Lung (tissue), 11 donors: ENCODE measurements at regions not wholly inside any gene's neighbourhood (a gene's known extent, or its start where the extent isn't known, plus 50 kb on each side); places are given as distances from the start of the nearest gene placed in this dataset.
A peak's percentile ranks its signal among the peaks of the same experiment; 100 is the strongest.

Experiments
- ATAC-seq: fragments of 200-7000 bp; cut with Tn5 transposase; one replicate; pipeline ENCODE4 v1.9.1; 2020; ENCODE audit warnings: moderate number of reproducible peaks; ENCODE audit not compliant: insufficient read depth, low FRiP score
- DNase-seq, 3 donors: peaks; one replicate each; pipeline ENCODE4 v3.0.0-alpha.2; 2013 to 2017
- H3K27ac ChIP-seq, 2 donors: one replicate each; pipeline ENCODE4 v1.5.1; 2013; ENCODE audit warnings: mild to moderate bottlenecking in 2 of 2, moderate library complexity in 2 of 2, control low read depth in 1 of 2, inconsistent platforms in 1 of 2, low read depth in 1 of 2, low read length in 1 of 2
- H3K27me3 ChIP-seq, 3 donors: one replicate each; pipeline ENCODE4 v1.5.1; 2013; ENCODE audit warnings: low read length in 2 of 3; ENCODE audit not compliant: control insufficient read depth in 3 of 3, insufficient read depth in 3 of 3
- H3K36me3 ChIP-seq, 4 donors: one replicate each; pipeline ENCODE4 v1.5.1; 2013; ENCODE audit warnings: low read length in 4 of 4, mild to moderate bottlenecking in 1 of 4, moderate library complexity in 1 of 4; ENCODE audit not compliant: control insufficient read depth in 4 of 4, insufficient read depth in 4 of 4
- H3K4me1 ChIP-seq, 5 donors: one replicate each; pipeline ENCODE4 v1.5.1; 2013; ENCODE audit warnings: low read length in 5 of 5, mild to moderate bottlenecking in 2 of 5, moderate library complexity in 1 of 5; ENCODE audit not compliant: control insufficient read depth in 5 of 5, insufficient read depth in 5 of 5
- H3K4me3 ChIP-seq: one replicate; pipeline ENCODE4 v1.5.1; 2013; ENCODE audit warnings: mild to moderate bottlenecking, control low read depth, moderate library complexity
- H3K9ac ChIP-seq, 2 donors: one replicate each; pipeline ENCODE4 v1.5.1; 2013; ENCODE audit warnings: low read length in 2 of 2, control low read depth in 1 of 2; ENCODE audit not compliant: insufficient read depth in 1 of 2
- H3K9me3 ChIP-seq, 4 donors: one replicate each; pipeline ENCODE4 v1.5.1; 2013; ENCODE audit warnings: low read length in 3 of 4, mild to moderate bottlenecking in 1 of 4, moderate library complexity in 1 of 4; ENCODE audit not compliant: control insufficient read depth in 4 of 4, insufficient read depth in 3 of 4
- CTCF ChIP-seq: IDR thresholded peaks from 2 replicates; pipeline ENCODE4 v1.5.1; 2012; ENCODE audit warnings: mild to moderate bottlenecking; ENCODE audit errors: control extremely low read depth, extremely low read depth
- WGBS, 2 donors: extraction: QIAGEN DNeasy Blood & Tissue Kit; methylation state at CpG; one replicate each; pipeline ENCODE4 v1.1.7; 2013; 5-methylcytosine and 5-hydroxymethylcytosine counted together
- donor health status: control.
- donor health status: control.
- donor health status: Bipolar disorder and iron deficiency.
- donor health status: healthy.
- donor health status: DM: yes; HTN: yes; CAD: no.

GRCh38 chr6:143600821-143601220 is 76.9 kb upstream of the PHACTR2 start:
- no peaks in the 10 kb centered on the region for H3K27me3 ChIP-seq
- DNase-seq (no peak), ATAC-seq (no peak)
- no peak overlapping the region for H3K4me3 ChIP-seq
- H3K27ac ChIP-seq = no peak overlapping the region
- TF ChIP-seq CTCF = no peak
- no peaks in the 10 kb centered on the region for H3K9me3 ChIP-seq
- H3K4me1 ChIP-seq = peaks cover 0 to 2% (median 0%) of the 10 kb centered on the region in 5 donors
- no peak overlapping the region for H3K9ac ChIP-seq
- H3K36me3 ChIP-seq = no peaks in the 10 kb centered on the region
- WGBS, 2 donors = 95 to 98% methylated on average over 2 of the region's 2 CpGs

DNA sequence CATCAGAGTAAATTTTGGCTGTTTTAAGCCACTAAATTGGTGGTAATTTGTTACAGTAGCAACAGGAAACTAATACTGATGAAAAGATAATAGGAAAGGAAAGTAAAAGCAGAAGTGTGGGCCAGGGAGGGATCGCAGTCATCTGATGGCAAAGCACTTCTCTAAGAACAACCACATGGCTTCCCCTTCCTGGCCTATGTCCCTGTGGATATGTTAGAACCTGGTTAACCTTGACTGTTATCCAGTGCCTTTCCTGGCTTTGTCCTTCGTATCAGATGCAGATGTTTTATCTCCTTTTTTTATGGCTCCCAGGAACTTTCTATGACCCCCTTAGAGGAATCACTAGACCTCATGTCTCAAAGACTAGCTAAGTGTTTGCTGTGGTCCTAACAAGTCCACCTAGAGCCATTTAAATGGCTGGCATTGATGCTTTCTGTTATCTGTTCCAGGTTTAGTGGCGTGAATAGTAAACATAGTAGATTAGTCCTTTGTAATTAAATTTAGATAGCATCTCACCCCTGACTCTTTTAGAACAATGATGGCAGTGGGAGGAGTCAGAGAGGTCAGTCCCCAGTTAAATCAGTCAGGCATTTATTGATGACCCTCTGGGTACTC is 79.2 kb upstream of the PHACTR2 start:
- no peaks in the 10 kb centered on the region for H3K27me3 ChIP-seq
- no peak overlapping the region for H3K9ac ChIP-seq
- ATAC-seq (peak; percentile 53), DNase-seq (no peak)
- no peak overlapping the region for H3K4me3 ChIP-seq
- peaks cover 0 to 5% (median 0%) of the 10 kb centered on the region in 5 donors for H3K4me1 ChIP-seq
- H3K27ac ChIP-seq = no peak overlapping the region
- no peaks in the 10 kb centered on the region for H3K36me3 ChIP-seq
- 40 to 55% methylated on average over 3 of the region's 3 CpGs for WGBS, 2 donors
- TF ChIP-seq CTCF = no peak
- no peaks in the 10 kb centered on the region for H3K9me3 ChIP-seq

DNA sequence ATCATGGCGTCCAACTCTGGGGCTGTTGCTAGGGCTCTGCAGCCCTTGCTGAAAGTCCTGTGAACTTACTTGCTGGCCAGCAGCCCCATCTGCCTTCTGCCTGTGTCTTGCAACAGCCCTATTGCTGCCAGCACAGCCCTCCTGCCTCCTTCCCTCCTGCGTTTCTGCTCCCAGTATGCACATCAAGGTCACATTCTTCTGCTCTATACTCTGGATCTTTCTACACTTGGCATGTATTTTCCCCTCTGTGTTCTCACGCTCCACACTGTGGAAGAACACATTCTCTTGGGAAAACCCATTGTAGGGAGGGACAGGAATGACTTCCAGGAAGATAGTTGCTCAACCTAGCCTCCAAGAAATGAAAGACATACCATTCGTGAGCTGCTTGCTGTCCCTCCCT is 80.9 kb upstream of the PHACTR2 start:
- H3K27me3 ChIP-seq = no peaks in the 10 kb centered on the region
- no peaks in the 10 kb centered on the region for H3K36me3 ChIP-seq
- H3K9me3 ChIP-seq = no peaks in the 10 kb centered on the region
- ATAC-seq (no peak), DNase-seq (peak in 1 of 3 donors; percentile 22)
- H3K9ac ChIP-seq = no peak overlapping the region
- H3K4me1 ChIP-seq = peaks cover 0 to 3% (median 0%) of the 10 kb centered on the region in 5 donors
- no peak overlapping the region for H3K4me3 ChIP-seq
- no peak overlapping the region for H3K27ac ChIP-seq
- TF ChIP-seq CTCF = no peak
- 58 to 69% methylated on average over 4 of the region's 4 CpGs for WGBS, 2 donors
